ENCODE measurements at regions not wholly inside any gene's neighbourhood (a gene's known extent, or its start where the extent isn't known, plus 50 kb on each side); places are given as distances from the start of the nearest gene placed in this dataset.

DNA sequence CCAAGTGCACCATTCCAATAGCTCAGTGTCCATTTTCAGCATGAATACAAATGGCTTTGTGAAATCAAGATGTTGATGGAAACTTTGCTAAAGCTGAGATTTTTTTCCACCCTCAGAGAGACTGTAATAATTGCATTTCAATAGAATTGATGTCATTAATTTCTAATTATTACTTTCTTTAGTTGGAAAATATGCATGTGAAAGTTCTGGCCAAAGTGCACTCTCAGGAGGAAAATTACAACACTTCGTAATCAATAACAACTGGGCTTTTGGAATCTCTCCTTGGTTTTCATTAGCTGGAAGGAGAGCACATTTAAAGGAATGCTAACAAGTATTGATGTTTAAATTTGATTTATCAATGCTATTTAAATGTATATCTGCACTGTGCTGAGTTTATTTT is 529.5 kb upstream of the CDH8 start:
- DNase-seq, result no peak

DNA sequence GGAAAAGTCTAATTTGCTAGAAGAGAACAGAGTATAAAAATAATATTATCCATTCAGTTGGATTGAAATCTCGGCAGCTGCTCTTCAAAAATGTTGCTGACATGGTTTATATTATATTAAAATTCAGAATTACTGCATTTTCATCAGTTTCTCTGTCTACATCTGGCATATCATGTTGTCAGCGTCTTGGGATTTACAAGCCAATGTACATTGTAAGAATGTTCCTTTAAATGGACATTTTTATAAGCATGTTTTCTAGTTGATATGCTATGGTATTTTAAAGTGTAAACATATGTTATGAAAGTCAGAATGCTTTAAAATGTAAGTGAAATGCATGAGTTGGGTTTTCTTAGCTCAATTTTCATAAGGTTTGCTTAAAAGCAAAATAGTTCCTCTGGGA is 528.1 kb upstream of the CDH8 start:
- no peak for DNase-seq

DNA sequence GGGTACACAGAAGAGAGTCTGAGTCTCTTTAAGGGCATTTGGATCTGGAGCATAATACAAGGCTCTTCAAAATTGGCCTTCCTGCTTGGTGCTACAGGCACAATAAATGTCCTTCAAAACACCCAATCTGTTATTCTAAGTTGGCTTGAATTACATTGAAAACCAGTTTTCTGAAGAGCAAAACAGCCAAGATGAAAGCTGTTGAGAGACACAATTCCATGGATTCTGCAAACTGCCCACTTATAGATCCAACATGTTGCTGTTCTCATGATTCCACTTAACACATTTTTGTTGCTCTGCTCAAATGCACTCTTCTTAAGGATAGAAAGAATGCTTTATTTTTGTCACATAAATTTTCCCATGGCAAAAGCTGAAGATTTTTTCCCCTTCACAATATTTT is 525.9 kb upstream of the CDH8 start:
- DNase-seq, result no peak

DNA sequence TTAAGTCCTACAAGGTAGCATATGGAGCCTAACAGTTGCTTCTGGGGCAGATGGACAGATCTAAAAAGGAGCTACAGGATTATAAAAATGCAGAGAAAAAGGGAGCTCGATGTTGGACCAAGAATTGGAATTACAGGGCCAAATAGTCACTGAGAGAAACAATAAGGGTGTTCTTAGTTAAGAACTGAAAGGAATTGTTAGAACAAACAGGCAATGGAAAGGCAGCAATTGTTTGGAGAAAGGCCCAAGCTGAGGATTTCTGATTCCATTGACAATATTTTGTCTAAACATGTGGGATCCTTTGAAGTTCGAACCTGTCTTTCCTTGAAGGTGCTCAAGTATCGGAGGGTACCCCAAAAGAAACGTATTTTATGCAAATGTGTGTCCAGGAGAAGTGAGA is 513.6 kb upstream of the CDH8 start:
- no peak for DNase-seq

DNA sequence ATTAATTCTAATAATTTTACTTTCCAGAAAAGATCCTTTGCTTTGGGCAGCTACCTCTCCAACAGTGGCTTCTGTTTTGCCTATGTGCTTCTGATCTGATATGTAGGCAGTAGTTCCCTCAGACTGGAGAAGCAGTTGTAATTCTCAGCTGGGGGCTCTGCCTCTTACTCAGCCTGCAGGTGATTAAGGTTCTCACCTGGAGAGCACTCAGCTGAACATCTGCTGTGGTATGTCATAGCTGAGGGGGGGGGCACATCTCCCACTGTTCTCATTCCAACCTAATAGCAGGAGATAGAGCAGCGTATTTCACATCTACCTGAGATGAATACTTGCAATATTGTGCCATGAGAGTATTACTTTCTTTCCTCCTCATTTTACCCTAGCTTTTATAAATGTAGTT is 511.9 kb upstream of the CDH8 start:
- no peak for DNase-seq

DNA sequence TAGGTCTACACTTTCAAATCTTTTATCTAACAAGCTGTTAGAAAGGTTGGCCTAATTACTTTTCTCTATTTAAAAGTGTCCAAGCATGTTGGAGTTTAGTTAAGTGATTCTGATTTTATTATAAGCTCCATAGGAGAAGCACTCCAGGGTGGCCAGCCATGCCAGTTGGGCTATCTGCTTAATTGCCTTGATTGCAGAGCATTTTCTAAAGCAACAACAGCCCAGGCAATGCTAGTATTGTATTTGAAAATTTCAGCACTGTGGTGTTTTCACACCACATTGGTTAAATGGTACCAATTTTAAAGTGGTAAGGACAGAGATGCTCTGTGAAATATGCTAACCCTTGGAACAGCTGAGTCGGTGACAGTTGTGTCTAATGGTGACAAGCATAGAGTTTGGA is 510.5 kb upstream of the CDH8 start:
- no peak for DNase-seq

DNA sequence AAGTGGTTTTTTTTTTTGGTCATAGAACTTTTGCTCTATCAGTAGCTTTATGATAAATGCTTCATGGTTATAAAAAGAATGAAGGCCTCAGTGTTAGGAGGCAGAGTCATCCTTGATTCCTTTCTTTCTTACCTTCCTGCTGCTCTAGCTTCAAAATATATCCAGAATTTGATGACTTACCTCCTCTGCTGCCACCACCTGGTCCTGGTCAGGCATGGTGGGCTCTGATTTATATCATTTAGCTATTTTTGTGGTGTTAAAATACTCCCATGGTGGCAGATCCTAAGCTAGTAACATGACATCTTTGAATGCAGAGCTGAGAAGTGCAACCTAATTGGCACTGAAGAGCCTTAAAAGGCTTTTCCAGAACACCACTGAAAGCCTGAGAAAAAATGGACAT is 508.8 kb upstream of the CDH8 start:
- no peak for DNase-seq

DNA sequence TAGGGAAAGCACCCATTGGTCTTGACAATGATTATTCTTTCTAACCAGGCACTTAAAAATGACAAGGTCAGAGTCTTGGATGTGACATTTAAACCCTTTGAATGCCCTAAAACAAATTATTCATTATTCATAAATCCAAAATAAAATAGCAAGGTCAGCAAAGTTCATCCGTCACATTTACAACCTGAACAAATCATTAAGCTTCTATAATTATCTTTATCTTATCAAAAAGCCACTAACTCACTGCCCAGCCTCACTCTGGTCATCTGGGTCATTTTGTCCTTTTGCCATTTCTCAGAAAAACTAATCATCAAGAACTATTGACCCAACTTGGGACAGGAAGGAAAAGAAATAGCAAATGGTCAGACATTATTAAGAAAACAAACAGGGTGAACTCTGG is 507.3 kb upstream of the CDH8 start:
- DNase-seq, result no peak

DNA sequence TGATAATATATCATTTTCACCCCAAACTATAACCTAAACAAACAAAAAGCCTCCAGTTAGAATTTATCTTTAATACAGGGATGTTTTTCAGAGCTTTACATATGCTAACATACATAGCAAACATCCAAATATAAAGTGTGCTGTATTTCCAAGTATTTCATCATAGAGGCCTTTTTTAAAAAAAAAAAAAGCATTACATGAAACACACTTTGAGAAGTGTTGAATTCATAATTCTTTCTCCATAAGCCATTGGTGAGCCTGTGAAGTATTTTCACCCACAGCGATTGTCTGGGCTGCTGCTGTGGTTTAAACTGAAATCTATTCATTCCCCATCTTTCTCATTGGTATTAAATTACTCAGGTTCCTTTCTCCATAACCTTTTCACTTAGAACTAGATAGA is 503.4 kb upstream of the CDH8 start:
- DNase-seq, result no peak

DNA sequence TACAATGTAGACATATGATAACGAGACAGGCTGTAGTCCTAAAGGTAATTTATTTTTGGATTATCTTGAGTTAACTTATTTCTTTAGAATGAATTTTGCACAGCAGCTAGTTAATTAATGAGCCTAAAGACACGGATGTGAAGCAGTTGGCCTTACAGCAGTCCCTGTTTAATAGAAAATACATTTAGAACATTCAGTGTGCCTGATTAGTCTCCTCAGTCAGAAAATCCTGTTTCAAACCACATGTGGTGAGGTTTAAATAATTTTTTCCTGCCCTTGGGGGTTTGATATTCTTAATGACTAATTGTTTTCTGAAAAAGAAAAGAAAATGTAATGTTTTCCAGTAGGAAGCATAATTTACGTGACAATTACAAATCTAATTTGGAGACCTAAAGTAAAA is 494.2 kb upstream of the CDH8 start:
- no peak for DNase-seq

DNA sequence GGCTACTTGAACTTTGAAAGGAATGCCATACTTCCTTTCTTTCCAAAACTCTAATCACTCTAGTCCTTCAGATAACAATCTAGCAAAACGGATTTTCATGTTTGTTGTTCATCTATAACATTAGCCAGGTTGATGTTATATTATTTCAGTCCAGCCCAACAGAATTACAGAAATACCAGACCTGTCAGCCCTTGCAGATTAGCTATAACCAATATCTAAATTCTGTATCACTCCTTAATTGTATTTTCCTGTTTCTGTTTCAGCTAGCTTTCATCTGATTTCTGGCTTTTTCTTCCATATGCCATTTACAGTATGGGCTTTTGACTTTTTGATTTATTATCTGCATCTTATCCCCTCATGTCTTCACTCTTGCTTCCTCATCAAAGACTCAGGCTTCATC is 479.8 kb upstream of the CDH8 start:
- no peak for DNase-seq

DNA sequence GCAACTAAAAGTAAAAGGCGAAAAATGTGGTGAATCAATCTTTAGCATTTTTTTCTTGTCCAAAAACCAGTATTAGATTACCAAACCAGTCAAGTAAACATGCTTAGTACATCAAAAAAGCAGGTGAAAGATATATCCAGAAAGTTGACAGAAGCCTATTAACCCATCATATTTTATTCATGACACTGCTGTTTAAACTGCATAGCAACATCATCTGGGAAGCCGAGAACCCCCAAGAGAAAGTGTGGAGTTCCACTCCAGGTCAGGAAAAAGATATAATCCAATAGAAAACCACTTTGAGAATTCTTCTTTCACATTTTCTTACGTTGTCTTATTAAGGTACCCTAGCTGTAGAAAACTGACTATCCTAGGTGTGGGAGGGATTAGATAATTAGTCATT is 466.8 kb upstream of the CDH8 start:
- DNase-seq, result no peak

DNA sequence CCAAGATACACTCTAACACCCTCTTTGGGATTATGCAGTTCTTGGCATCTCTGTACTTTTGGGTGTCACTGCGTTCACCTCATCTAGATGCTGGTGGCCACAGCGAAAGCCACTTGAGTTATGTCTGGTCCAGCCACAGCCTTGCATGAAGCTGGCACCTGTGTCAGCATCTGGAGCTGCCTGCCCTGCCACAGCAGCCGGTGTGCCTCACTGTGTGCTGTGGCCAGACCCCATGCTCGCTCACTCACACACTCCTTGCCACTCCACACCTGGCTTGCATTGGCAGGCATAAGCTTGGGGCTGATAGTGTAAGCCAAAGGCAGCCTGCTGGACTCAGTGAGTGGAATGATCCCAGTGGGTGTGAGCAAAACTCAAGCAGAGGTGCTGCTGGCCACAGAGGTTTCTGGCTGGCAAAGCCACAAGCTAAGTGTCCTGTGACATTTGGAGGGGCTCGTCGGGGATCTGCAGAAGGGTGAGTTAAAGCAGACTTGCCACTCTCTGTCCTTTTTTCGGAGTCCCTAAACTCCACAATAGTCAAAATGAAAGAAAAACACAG is 442.7 kb upstream of the CDH8 start:
- no peak for DNase-seq

DNA sequence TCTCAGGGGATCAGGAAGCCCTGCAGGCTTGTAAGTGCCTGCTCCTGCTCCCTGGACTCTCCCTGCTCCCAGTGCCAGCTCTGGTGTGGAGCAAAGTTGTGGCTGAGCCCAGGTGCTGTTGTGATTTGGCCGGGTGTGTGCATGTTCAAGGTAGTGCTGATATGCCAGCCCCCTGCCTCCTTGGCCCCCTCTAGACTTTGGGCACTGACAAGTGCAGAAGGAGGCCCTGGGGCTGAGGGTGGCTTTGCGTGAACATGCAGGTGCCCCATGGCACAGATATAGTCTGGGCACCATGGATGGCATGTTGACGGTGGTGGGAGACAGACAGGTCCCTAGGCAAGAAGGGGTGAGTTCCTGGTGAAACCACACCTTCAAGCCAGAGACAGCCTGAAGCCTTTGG is 441.6 kb upstream of the CDH8 start:
- no peak for DNase-seq

DNA sequence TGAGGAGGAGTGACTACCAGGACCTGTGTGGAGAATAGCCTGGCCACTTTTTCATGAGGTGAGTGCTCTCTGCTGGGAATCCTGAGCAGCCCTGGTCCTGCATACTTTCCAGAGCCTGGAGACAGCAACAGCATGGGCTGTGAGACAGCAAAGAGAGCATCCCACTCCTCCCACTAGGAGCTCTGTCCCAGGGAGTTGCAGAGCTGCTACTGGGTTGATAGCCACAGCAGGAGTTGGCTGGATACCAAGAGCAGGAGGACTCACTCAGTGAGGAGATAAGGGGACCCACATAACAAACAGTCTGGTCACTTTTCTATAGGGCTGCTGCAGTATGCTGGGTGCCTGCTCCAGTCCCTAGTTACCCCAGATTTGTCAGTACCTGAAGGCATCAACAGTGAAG is 439.3 kb upstream of the CDH8 start:
- DNase-seq, result no peak

DNA sequence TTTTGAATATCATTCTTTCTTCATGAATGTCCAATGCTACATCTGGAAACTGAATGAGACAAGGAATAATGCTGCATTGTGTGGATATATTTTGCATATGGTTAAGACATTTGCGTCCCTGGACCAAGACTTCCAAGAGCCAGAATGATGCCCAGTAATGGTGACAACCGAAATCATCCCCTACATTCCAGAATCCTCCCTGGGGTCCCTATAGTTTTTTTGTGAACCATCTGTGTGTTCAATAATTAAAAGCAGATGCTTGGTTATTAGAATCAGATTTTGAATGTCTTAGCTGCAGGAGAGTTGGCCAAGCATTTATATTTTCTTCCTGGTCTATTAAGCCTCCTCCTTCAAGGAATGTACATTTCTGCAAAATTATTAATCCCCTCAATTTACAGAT is 426.7 kb upstream of the CDH8 start:
- no peak for DNase-seq

DNA sequence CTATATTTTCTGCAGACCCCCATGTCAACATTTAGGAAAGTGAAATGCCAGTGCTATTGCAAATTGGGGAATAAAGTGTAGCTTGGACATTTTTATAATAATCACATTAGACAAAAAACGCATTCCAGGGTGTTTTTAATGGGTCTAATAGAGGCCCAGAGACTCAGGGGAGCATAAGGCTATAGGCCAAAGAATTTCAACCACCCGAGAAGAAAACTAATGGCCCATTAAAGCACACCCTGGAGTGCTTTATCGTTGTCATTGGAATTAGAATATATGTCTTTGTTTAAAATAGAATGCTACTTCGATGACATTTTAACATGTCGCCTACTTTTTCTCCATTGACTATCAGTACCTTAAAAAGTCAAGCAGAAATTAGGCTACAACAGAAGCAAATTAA is 414.1 kb upstream of the CDH8 start:
- no peak for DNase-seq

DNA sequence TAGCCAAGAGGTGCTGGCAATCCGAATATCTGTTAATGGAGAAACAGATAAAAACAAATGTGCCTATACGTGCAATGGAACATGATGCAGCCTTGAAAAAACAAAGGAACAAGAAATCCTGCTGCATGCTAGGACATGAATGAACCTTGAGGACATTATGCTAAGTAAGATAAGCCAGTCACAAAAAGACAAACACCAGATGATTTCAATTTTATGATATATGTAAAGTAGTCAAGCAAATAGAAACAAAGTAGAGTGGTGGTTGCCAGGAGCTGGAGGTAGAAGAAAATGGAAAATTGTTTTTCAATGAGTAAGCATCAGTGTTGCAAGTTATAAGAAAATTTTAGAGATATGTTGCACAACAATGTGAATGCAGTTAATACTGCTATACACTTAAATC is 409.7 kb upstream of the CDH8 start:
- DNase-seq, result no peak

DNA sequence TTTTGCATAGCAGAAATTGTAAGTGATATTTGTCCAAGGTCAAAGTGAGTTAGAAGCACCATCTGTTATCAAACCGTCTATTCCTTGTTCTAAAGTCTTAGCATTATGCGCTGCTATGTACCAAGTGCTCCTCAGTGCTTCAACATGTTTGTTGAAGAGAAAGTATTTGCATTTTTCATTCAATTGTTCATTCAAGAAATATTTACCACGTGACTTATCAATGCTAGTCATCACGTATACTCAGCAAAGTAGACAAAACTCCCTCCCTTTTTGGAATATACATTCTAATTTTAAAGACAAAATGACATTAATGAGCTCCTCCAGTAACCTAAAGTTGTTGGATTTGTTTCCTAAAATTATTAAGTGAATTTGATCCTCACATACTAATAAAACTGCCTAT is 388.0 kb upstream of the CDH8 start:
- no peak for DNase-seq

DNA sequence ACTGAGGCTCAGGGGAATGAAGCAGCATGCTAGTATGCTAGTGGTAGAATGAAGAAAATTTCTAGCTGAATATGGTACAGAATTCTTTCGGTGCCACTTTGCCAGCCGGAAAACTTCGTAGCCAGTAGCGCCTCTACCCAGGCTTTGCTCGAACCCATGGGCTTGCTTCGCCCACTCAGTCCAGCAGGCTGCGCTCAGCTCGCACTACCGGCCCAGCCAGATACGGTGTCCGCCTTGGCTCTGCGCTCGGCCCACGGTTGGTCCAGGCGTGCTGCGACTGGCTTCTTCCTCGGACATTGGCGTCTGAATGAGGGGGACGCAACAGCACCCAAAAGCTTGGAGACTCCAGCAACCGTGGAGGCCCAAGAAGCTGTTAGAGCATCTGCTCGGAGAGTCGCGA is 372.5 kb upstream of the CDH8 start:
- no peak for DNase-seq

DNA sequence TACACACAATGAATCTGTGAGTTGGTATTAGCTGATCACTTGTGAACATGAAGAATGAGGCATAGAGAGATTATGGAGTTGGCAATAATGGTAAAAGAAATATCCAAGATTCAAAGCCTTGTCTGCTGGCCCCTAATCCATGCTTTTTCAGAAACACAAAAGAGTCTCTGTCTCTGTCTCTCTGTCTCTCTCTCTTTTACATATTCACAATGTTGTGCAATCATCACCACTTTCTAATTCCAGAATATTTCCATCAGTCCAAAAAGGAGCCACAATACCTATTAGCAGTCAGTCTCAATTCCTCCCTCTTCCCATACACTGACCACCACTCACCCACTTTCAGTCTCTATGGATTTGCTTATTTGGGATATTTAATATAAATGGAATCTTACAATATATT is 370.1 kb upstream of the CDH8 start:
- DNase-seq, result no peak

DNA sequence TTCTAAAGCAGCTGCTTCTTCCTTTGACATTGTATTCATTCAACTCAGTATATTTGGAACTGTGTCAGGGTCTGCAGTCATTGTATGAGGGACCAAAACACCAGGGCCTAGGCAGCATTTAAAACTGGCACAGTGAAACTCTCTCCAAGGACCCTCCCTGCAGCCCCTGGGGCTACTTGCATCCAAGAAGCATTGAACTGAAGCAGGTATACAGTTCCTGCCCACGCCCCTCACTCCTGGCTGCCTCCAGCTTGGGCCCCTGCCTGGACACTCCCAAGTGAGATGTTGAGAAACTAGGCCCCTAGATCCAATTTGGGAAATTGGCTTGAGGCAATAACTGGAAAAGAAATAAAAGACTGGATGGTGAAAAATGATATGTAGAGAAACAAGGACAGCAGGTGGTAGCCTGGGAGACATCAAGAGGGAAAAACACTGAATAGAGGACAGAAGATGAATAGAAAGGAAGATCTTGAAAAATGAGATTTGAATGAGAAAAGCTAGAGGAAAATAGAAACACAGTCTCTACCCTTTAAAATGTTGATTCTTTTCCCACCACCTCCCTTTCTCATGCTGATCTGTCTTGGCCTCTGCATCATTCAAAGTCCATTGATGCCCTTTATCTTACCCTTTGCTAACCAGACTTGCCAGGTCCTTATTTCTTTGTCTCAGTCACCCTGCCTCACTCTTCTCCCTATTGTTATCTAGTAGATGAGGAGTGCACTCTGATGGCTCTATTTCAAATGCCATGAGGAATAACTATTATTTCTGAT is 368.8 kb upstream of the CDH8 start:
- no peak for DNase-seq

DNA sequence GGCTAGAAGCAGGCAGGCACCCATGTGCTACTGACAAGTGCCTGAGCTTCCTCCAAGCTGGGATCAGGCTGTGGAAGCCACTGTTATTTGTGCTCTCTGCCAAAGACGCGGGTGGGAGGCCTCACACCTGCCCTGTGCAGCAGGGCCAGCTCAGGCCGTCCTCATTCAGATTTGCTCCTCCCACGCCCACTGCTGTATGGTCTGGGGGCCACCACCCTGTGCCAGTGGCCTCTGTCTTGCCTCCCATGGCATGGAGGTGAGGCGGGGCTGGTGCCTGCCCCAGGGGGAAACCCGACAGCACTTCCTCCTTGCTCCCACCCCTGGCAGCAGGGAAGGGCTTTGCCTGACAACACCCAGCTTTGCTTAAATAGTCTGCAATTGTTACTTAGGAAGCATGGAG is 356.5 kb upstream of the CDH8 start:
- DNase-seq, result no peak

DNA sequence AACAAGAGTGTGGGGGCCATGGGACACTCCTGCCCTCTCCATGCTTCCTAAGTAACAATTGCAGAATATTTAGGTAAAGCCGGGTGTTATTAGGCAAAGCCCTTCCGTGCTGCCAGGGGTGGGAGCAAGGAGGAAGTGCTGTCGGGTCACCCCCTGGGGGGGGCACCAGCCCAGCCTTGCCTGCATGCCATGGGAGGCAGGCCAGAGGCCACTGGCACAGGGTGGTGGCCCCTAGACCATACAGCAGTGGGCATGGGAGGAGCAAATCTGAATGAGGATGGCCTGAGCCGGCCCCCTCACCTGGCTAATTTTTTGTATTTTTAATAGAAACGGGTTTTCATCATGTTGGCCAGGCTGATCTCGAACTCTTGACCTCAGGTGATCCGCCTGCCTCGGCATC is 355.7 kb upstream of the CDH8 start:
- no peak for DNase-seq

DNA sequence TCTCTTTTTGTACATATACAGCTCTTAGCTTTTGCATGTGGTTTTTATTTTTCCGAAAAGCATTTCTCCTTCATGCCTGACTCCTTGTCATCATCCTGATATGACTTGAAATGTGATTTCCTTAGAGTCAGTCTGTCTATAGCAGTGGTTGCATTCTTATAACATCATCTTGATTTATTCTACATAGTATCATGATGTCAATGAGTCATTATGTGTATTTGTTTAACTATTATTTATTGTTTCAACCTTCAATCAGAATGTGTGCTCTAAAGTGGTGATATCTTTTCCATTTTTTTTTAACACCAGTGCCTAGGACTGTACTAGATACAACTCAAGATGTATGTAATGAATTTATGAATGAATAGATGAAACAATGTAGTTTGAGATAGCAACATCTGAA is 354.9 kb upstream of the CDH8 start:
- DNase-seq, result no peak

All from NCI-H226 (cell line).